ENCODE measurements at regions not wholly inside any gene's neighbourhood (a gene's known extent, or its start where the extent isn't known, plus 50 kb on each side); places are given as distances from the start of the nearest gene placed in this dataset.

DNA sequence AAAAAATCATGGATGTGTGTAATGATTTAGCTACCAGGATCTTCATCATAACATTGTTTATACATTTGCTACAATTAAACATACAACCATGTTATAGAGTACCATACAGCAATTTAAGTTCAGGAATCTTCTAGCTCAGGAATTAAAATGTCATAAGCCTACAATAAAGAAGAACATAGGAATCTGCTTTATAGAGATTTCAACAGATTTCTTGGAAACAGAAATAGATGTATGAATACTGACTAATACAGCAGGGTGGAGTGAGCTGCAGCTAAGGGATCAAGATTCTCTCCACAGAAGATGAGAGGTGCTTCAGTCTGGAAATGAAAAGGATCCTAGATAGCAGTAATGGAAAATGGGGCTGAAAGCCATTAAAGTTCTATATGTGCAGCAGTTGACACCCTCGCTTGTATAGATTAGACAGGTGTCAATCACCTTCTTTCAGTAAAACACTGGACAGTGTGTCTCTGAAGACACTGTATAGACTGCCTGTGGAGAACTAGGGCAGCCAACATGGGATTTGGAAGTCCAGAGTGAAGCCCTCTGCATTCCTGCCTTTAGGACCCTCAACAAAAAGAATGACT, 73.9 kb downstream of the DNTTIP2 start:
- TF ChIP-seq EZH2 (IDR thresholded peaks at IDR 0.05; ENCODE audit: borderline replicate concordance) (no peak), CTCF (IDR thresholded peaks at IDR 0.05; ENCODE audit: poor library complexity) (no peak)

All from hepatocyte (in vitro differentiated cells).